Mesenchymal stem cell (in vitro differentiated cells and primary cell): ENCODE measurements at regions not wholly inside any gene's neighbourhood (a gene's known extent, or its start where the extent isn't known, plus 50 kb on each side); places are given as distances from the start of the nearest gene placed in this dataset.

Experiments used
- DNase-seq: peaks from one replicate; pipeline ENCODE4 v3.0.0-alpha.2; 2013
- H2AFZ ChIP-seq: one replicate; pipeline ENCODE4 v1.6.1; 2013; ENCODE audit warnings: low read depth, mild to moderate bottlenecking, control low read depth, inconsistent platforms, low read length, moderate library complexity
- H2AK5ac ChIP-seq: 2 replicates; pipeline ENCODE4 v1.6.1; 2013; ENCODE audit warnings: low read length, moderate library complexity, mild to moderate bottlenecking, inconsistent platforms; ENCODE audit not compliant: severe bottlenecking
- H2BK120ac ChIP-seq: one replicate; pipeline ENCODE4 v1.6.1; 2013; ENCODE audit warnings: low read depth, mild to moderate bottlenecking, inconsistent platforms, low read length, moderate library complexity
- H2BK12ac ChIP-seq, 2 experiments: one replicate each; pipeline ENCODE4 v1.6.1; 2013; ENCODE audit warnings: inconsistent platforms in 2 of 2, low read length in 2 of 2, mild to moderate bottlenecking in 2 of 2, moderate library complexity in 2 of 2, control low read depth in 1 of 2
- H2BK15ac ChIP-seq: one replicate; pipeline ENCODE4 v1.6.1; 2013; ENCODE audit warnings: mild to moderate bottlenecking, low read depth, inconsistent platforms; ENCODE audit not compliant: poor library complexity, severe bottlenecking
- H2BK5ac ChIP-seq: 2 replicates; pipeline ENCODE4 v1.6.1; 2013; ENCODE audit warnings: low read depth, mild to moderate bottlenecking, low read length, control low read depth, inconsistent platforms; ENCODE audit not compliant: poor library complexity, severe bottlenecking
- H3K14ac ChIP-seq, 2 experiments: one replicate each; pipeline ENCODE4 v1.6.1; 2013; ENCODE audit warnings: inconsistent platforms in 2 of 2, low read length in 2 of 2, control low read depth in 1 of 2, mild to moderate bottlenecking in 1 of 2, moderate library complexity in 1 of 2
- H3K18ac ChIP-seq, 2 experiments: one replicate each; pipeline ENCODE4 v1.6.1; 2013; ENCODE audit warnings: inconsistent platforms in 2 of 2, low read length in 2 of 2, control low read depth in 1 of 2, low read depth in 1 of 2, mild to moderate bottlenecking in 1 of 2
- H3K23ac ChIP-seq, 2 experiments: one replicate each; pipeline ENCODE4 v1.6.1; 2013; ENCODE audit warnings: inconsistent platforms in 2 of 2, low read length in 2 of 2, mild to moderate bottlenecking in 2 of 2, moderate library complexity in 2 of 2, control low read depth in 1 of 2
- H3K27ac ChIP-seq: 2 replicates; pipeline ENCODE4 v1.5.1; 2013; ENCODE audit warnings: mild to moderate bottlenecking, moderate library complexity, low read length, control low read depth, inconsistent platforms; ENCODE audit not compliant: poor library complexity, severe bottlenecking
- H3K27me3 ChIP-seq, 2 experiments: 2 replicates each; pipeline versions ENCODE4 v1.6.1 to v1.7.0; 2013; ENCODE audit warnings: low read length in 2 of 2, mild to moderate bottlenecking in 2 of 2, moderate library complexity in 2 of 2, control low read depth in 1 of 2, inconsistent platforms in 1 of 2; ENCODE audit not compliant: control insufficient read depth in 1 of 2, insufficient read depth in 1 of 2
- H3K36me3 ChIP-seq, 2 experiments: 2 replicates each; pipeline versions ENCODE4 v1.6.1 to v1.7.0; 2013; ENCODE audit warnings: low read length in 2 of 2, control low read depth in 1 of 2, inconsistent platforms in 1 of 2, low read depth in 1 of 2, mild to moderate bottlenecking in 1 of 2; ENCODE audit not compliant: insufficient read depth in 2 of 2, control insufficient read depth in 1 of 2
- H3K4ac ChIP-seq, 2 experiments: one replicate each; pipeline ENCODE4 v1.6.1; 2013; ENCODE audit warnings: inconsistent platforms in 2 of 2, low read length in 2 of 2, mild to moderate bottlenecking in 2 of 2, moderate library complexity in 2 of 2, control low read depth in 1 of 2, low read depth in 1 of 2
- H3K4me1 ChIP-seq: 2 replicates; pipeline ENCODE4 v1.6.1; 2013; ENCODE audit warnings: low read depth, low read length, control low read depth; ENCODE audit not compliant: control insufficient read depth, insufficient read depth
- H3K4me2 ChIP-seq: 2 replicates; pipeline ENCODE4 v1.6.1; 2013; ENCODE audit warnings: low read length, mild to moderate bottlenecking, inconsistent platforms; ENCODE audit not compliant: poor library complexity, severe bottlenecking
- H3K4me3 ChIP-seq, 2 experiments: 2 replicates each; pipeline versions ENCODE4 v1.5.1 to v1.7.0; 2013; ENCODE audit warnings: low read length in 2 of 2, mild to moderate bottlenecking in 2 of 2, control low read depth in 1 of 2, low read depth in 1 of 2; ENCODE audit not compliant: insufficient read depth in 1 of 2
- H3K79me1 ChIP-seq: replicated peaks from 2 replicates; pipeline ENCODE4 v1.6.1; 2013; ENCODE audit warnings: mild to moderate bottlenecking, control low read depth, low read length, inconsistent platforms; ENCODE audit not compliant: poor library complexity, severe bottlenecking
- H3K9ac ChIP-seq: 2 replicates; pipeline ENCODE4 v1.7.0; 2013; ENCODE audit warnings: mild to moderate bottlenecking, low read length, moderate library complexity
- H3K9me3 ChIP-seq: 2 replicates; pipeline ENCODE4 v1.7.0; 2013; ENCODE audit warnings: mild to moderate bottlenecking, low read length; ENCODE audit not compliant: control insufficient read depth
- H4K8ac ChIP-seq: one replicate; pipeline ENCODE4 v1.6.1; 2013; ENCODE audit warnings: inconsistent platforms, mild to moderate bottlenecking, low read length, moderate library complexity
- H4K91ac ChIP-seq: one replicate; pipeline ENCODE4 v1.6.1; 2013; ENCODE audit warnings: mild to moderate bottlenecking, low read length, inconsistent platforms
- WGBS: methylation state at CpG from one replicate; pipeline ENCODE4 v1.1.7; 2013; ENCODE audit warnings: mixed read lengths; 5-methylcytosine and 5-hydroxymethylcytosine counted together

- no peak overlapping the region for H3K4ac ChIP-seq
- no peak overlapping the region for H2BK5ac ChIP-seq
- no peak overlapping the region for H2AFZ ChIP-seq
- no peak overlapping the region for H3K23ac ChIP-seq
- no peak overlapping the region for H2BK15ac ChIP-seq
- no peak overlapping the region for H3K9ac ChIP-seq
- peaks cover 0 to 3% of the 10 kb centered on the region in 2 experiments for H3K27me3 ChIP-seq
- no peak overlapping the region for H3K27ac ChIP-seq
- no peaks in the 10 kb centered on the region for H3K9me3 ChIP-seq
- no peak overlapping the region for H3K18ac ChIP-seq
- no peak for DNase-seq
- H3K36me3 ChIP-seq, result no peaks in the 10 kb centered on the region
- no peak overlapping the region for H3K14ac ChIP-seq
- H2BK120ac ChIP-seq, result no peak overlapping the region
- no peak overlapping the region for H4K91ac ChIP-seq
- H2BK12ac ChIP-seq, result no peak overlapping the region
- H3K79me1 ChIP-seq, result no peaks in the 10 kb centered on the region
- H4K8ac ChIP-seq, result no peak overlapping the region
- 81% methylated on average over 3 of the region's 3 CpGs for WGBS
- H3K4me3 ChIP-seq, result no peak overlapping the region
- H2AK5ac ChIP-seq, result no peak overlapping the region
- no peak overlapping the region for H3K4me2 ChIP-seq
- no peaks in the 10 kb centered on the region for H3K4me1 ChIP-seq
These were observed 349.3 kb upstream of the SLC14A2 start for GRCh38 chr18:45266023-45266422.

- H3K9me3 ChIP-seq, result no peaks in the 10 kb centered on the region
These were observed 347.7 kb upstream of the SLC14A2 start for GRCh38 chr18:45267622-45268021.

DNA sequence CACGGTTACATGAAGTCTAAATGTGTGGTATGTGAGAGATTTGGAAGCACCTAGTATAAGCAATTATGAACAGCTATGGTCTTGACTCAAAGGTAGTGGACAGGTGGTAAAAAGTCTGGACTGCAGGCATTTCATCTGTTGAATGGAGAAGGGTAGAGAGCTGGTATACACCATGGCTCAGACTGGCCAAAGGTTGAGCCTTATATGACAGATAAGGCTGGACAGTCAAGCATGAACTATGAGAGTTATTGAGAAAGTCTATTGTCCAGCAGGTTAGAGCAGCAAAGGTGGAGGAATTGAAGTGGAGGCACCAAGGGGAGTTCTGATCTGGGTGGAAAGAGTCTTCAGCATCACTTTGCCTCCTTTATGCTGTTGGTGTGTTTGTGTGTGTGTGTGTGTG lies 346.7 kb upstream of the SLC14A2 start:
- no peak overlapping the region for H2BK120ac ChIP-seq

More at GRCh38 chr18:45267622-45268021, 347.7 kb upstream of the SLC14A2 start:
- H3K36me3 ChIP-seq, result no peaks in the 10 kb centered on the region
- no peak overlapping the region for H3K9ac ChIP-seq
- H3K27me3 ChIP-seq, result peaks cover 0 to 3% of the 10 kb centered on the region in 2 experiments
- H2BK5ac ChIP-seq, result no peak overlapping the region
- no peak overlapping the region for H3K14ac ChIP-seq
- no CpG with 5 or more reads among the region's 1 CpG for WGBS
- H3K27ac ChIP-seq, result no peak overlapping the region
- no peaks in the 10 kb centered on the region for H3K79me1 ChIP-seq
- no peaks in the 10 kb centered on the region for H3K4me1 ChIP-seq
- DNase-seq, result no peak
- H2BK15ac ChIP-seq, result no peak overlapping the region
- no peak overlapping the region for H2AK5ac ChIP-seq
- H4K91ac ChIP-seq, result no peak overlapping the region
- no peak overlapping the region for H4K8ac ChIP-seq
- H3K18ac ChIP-seq, result no peak overlapping the region
- H2BK12ac ChIP-seq, result no peak overlapping the region
- no peak overlapping the region for H3K4ac ChIP-seq
- H3K4me2 ChIP-seq, result no peak overlapping the region
- no peak overlapping the region for H2AFZ ChIP-seq
- H2BK120ac ChIP-seq, result no peak overlapping the region
- no peak overlapping the region for H3K4me3 ChIP-seq
- no peak overlapping the region for H3K23ac ChIP-seq

GRCh38 chr18:45270289-45270771 lies 344.9 kb upstream of the SLC14A2 start:
- no peak overlapping the region for H2AFZ ChIP-seq
- H2BK5ac ChIP-seq, result no peak overlapping the region
- no peak for DNase-seq
- no peak overlapping the region for H2BK120ac ChIP-seq
- no peak overlapping the region for H3K4ac ChIP-seq
- H3K27me3 ChIP-seq, result peaks cover 0 to 3% of the 10 kb centered on the region in 2 experiments
- H4K91ac ChIP-seq, result no peak overlapping the region
- no peak overlapping the region for H3K27ac ChIP-seq
- no peak overlapping the region for H3K9ac ChIP-seq
- no peaks in the 10 kb centered on the region for H3K36me3 ChIP-seq
- peaks cover 5% of the 10 kb centered on the region for H3K9me3 ChIP-seq
- no peak overlapping the region for H3K18ac ChIP-seq
- H3K14ac ChIP-seq, result no peak overlapping the region
- H3K79me1 ChIP-seq, result no peaks in the 10 kb centered on the region
- H2BK15ac ChIP-seq, result no peak overlapping the region
- H3K4me2 ChIP-seq, result no peak overlapping the region
- no peaks in the 10 kb centered on the region for H3K4me1 ChIP-seq
- H3K4me3 ChIP-seq, result no peak overlapping the region
- no peak overlapping the region for H4K8ac ChIP-seq
- H3K23ac ChIP-seq, result no peak overlapping the region
- no peak overlapping the region for H2BK12ac ChIP-seq
- no peak overlapping the region for H2AK5ac ChIP-seq

More for the DNA sequence above, 346.7 kb upstream of the SLC14A2 start:
- Histone ChIP-seq H3K4me1 (no peaks in the 10 kb centered on the region), H3K4me3 (no peak overlapping the region), H3K79me1 (no peaks in the 10 kb centered on the region), H2BK15ac (no peak overlapping the region), H3K27me3 (peaks cover 0 to 3% of the 10 kb centered on the region in 2 experiments), H2BK5ac (no peak overlapping the region), H4K91ac (no peak overlapping the region), H4K8ac (no peak overlapping the region), H2BK12ac (no peak overlapping the region), H3K9me3 (no peaks in the 10 kb centered on the region), H2AK5ac (no peak overlapping the region), H3K9ac (no peak overlapping the region), H3K4me2 (no peak overlapping the region), H3K36me3 (no peaks in the 10 kb centered on the region), H3K27ac (no peak overlapping the region), H3K23ac (no peak overlapping the region), H3K18ac (no peak overlapping the region), H2AFZ (no peak overlapping the region), H3K4ac (no peak overlapping the region), H3K14ac (no peak overlapping the region)
- WGBS, result 89% methylated on average over 1 of the region's 1 CpG
- DNase-seq, result no peak
